ENCODE measurements at regions not wholly inside any gene's neighbourhood (a gene's known extent, or its start where the extent isn't known, plus 50 kb on each side); places are given as distances from the start of the nearest gene placed in this dataset.

DNA sequence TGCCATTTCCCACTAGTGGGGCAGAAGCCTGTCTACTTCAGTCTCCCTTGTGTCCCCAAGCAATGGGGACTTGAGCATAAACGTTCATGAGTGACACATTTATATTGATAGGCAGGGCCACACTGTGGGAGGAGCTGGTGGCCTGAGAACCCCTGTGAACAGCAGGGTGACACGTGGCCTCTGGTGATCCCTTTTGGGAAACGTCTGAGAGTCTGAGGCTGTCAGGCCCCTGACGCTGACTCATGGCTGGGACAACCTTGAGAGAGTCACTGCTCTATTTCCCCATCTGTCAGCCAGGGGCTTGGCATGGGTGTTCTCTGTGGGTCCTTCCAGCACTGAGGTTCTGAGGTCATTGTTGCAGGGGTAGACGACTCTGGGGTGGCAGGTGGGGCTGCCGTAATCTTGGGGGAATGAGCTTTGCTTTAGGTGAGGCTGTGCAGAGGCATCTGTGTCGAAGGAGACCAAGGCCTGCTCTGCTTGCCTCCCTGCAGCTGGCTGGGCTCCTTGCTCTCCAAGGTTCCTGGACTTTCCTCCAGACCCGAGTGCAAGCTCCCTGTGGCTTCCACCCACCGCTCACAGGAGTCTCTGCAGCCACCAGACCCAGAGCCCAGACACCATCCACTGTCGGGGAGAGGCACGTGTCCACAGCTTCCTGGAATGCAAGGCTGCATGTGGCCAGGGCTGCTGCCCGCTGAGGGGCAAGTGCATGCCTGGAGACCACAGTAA, 54.7 kb downstream of the SMIM38 start:
- no peak for DNase-seq (ENCODE audit: low read depth)
- TF ChIP-seq, protein P1, sequence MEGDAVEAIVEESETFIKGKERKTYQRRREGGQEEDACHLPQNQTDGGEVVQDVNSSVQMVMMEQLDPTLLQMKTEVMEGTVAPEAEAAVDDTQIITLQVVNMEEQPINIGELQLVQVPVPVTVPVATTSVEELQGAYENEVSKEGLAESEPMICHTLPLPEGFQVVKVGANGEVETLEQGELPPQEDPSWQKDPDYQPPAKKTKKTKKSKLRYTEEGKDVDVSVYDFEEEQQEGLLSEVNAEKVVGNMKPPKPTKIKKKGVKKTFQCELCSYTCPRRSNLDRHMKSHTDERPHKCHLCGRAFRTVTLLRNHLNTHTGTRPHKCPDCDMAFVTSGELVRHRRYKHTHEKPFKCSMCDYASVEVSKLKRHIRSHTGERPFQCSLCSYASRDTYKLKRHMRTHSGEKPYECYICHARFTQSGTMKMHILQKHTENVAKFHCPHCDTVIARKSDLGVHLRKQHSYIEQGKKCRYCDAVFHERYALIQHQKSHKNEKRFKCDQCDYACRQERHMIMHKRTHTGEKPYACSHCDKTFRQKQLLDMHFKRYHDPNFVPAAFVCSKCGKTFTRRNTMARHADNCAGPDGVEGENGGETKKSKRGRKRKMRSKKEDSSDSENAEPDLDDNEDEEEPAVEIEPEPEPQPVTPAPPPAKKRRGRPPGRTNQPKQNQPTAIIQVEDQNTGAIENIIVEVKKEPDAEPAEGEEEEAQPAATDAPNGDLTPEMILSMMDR (IDR thresholded peaks at IDR 0.05; ENCODE audit: control insufficient read depth, insufficient read depth, low read depth, low read length, missing control alignments), result no peak
- H3K4me3 ChIP-seq (ENCODE audit: control insufficient read depth, low read depth, low read length), result no peak overlapping the region

DNA sequence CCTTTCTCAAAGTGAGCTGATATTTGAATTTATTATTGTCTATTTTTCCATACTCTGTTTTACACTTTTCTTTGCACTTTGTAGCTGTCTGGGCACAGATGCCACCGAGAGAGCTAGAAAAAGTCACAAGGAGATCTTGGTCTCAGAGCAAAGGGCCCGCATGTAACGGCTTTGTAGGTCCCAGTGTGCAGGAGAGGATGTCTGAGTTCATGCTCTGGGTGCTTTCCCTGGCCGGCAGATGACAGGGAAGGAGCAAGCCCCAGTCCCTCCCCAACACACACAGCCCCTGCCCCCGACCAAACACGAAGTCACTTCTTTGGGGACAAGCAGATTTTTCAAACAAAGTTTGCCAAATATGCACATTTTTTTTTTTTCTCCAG, 55.8 kb downstream of the SMIM38 start:
- no peak overlapping the region for H3K4me3 ChIP-seq (ENCODE audit: control insufficient read depth, low read depth, low read length)
- no peak for DNase-seq (ENCODE audit: low read depth)
- TF ChIP-seq, protein P1 (IDR thresholded peaks at IDR 0.05; ENCODE audit: control insufficient read depth, insufficient read depth, low read depth, low read length, missing control alignments), result no peak

DNA sequence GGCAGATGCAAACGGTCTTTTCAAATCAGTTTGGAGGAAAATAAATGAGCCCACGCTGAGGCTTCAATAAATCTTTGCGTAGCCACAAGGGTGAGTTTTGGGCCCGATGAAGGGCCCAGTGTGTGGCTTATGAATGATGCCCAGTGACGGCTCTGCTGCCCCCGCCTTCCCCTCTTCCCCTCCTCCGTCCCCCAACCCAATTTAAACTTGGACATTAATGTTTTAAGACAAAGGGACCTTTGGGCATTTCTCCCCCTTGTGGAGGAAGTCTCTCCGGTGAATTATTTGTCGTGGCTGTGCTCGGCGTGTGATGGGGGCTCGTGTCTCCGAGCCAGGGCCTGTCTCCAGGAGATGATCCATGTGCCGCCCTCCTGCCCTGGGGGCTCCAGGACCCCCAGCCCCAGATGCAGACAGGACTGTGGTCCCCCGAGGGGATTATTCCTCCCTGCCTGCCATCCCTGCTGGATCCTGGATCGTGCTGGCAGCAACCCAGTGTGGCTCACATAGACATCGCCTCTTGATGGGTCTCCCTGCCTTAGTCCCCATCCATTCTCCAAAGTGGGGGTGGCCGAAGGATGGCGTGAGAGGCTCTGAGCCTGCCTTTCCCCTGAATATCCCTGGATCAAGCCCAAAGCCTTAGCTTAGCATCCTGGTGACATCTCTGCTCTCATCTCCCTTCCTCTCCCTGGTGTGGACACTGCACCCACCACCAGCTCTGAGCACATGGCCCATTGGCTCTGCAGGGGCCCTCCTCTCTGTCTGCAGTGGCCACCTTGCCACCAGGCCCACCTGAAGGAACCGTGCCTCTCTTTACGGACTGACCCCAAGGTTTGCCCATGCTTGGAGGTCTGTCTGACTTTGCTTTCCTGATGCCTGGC, 56.4 kb downstream of the SMIM38 start:
- H3K4me3 ChIP-seq (ENCODE audit: control insufficient read depth, low read depth, low read length), result no peak overlapping the region
- TF ChIP-seq, protein P1 (IDR thresholded peaks at IDR 0.05; ENCODE audit: control insufficient read depth, insufficient read depth, low read depth, low read length, missing control alignments), result peak; percentile 37
- DNase-seq (ENCODE audit: low read depth), result no peak

DNA sequence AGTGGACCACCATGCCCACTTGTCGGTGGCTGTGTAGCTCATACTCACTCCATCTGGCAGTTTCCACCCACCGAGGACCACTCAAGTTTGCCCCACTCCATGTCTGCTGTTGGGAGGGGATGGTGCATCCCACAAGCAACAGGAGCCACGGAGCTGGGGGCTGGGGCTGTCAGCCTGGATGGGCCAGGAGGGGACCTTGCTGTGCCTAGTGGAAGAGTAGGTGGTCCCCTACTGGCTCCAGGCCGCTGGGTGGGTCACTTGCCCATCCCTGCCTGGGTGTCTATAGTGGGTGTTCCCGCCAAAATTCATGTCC, 57.0 kb downstream of the SMIM38 start:
- TF ChIP-seq, protein P1 (IDR thresholded peaks at IDR 0.05; ENCODE audit: control insufficient read depth, insufficient read depth, low read depth, low read length, missing control alignments), result no peak

DNA sequence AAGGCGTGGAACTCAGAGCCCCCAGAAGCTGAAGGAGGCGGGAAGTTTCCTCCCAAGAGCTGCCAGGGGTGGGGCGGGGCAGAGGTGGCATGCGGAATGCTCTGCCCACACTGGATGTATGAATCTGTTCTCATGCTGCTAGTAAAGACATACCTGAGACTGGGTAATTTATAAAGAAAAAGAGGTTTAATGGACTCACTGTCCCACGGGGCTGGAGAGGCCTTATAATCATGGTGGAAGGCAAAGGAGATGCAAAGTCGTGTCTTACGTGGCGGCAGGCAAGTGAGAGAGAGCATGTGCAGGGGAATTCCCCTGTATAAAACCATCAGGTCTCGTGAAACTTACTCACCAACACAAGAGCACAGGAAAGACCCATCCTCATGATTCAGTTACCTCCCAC, 57.6 kb downstream of the SMIM38 start:
- no peak overlapping the region for H3K4me3 ChIP-seq (ENCODE audit: control insufficient read depth, low read depth, low read length)
- TF ChIP-seq, protein P1 (IDR thresholded peaks at IDR 0.05; ENCODE audit: control insufficient read depth, insufficient read depth, low read depth, low read length, missing control alignments), result no peak
- DNase-seq (ENCODE audit: low read depth), result no peak

More for the DNA sequence above, 57.0 kb downstream of the SMIM38 start:
- H3K4me3 ChIP-seq (ENCODE audit: control insufficient read depth, low read depth, low read length), result no peak overlapping the region
- DNase-seq (ENCODE audit: low read depth), result no peak

DNA sequence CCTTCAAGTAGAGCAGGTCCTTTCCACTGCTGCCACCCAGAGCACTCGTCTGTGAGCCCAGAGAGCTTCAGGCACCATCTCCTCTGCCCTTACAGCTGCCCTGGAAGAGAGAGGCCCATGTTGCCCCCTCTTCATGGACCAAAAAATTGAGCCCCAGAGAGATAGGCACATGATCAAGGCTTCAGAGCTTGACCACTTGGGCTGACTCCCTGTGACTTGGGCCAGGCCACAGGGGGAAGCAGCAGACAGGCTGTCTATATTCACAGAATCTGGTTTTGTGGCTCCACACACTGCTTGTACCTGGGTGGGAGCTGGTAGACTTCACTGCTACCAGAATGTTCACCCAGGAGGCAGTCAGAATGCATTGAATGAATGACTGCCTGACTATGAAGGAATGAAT, 58.2 kb downstream of the SMIM38 start:
- no peak for DNase-seq (ENCODE audit: low read depth)
- H3K4me3 ChIP-seq (ENCODE audit: control insufficient read depth, low read depth, low read length), result no peak overlapping the region
- TF ChIP-seq, protein P1 (IDR thresholded peaks at IDR 0.05; ENCODE audit: control insufficient read depth, insufficient read depth, low read depth, low read length, missing control alignments), result no peak
